ENCODE measurements at regions not wholly inside any gene's neighbourhood (a gene's known extent, or its start where the extent isn't known, plus 50 kb on each side); places are given as distances from the start of the nearest gene placed in this dataset.
"Not testable (repeated sequence)": the region's sequence is repeated elsewhere in the genome, so short reads cannot be mapped to it uniquely, and the experiment has no call there.

- Histone ChIP-seq H3K4me1 (ENCODE audit: insufficient read depth, low read length) (peaks cover 10% of the 10 kb centered on the region; the same call in 1 of the 2 replicates), H3K9me3 (ENCODE audit: insufficient read depth, low read depth, low read length) (no peaks in the 10 kb centered on the region), H3K27me3 (ENCODE audit: insufficient read depth, low read length) (no peaks in the 10 kb centered on the region), H3K4me3 (ENCODE audit: low read length) (no peak overlapping the region), H3K9ac (ENCODE audit: low read depth, low read length) (no peak overlapping the region), H3K36me3 (ENCODE audit: insufficient read depth, low read length) (no peaks in the 10 kb centered on the region), H3K27ac (ENCODE audit: low read depth, low read length) (no peak overlapping the region)
- WGBS = 97% methylated on average over 3 of the region's 3 CpGs
These were observed 78.5 kb upstream of the ADAMTS5 start for GRCh38 chr21:27045281-27045985.

- Histone ChIP-seq H3K9ac (ENCODE audit: low read depth, low read length) (no peak overlapping the region), H3K9me3 (ENCODE audit: insufficient read depth, low read depth, low read length) (no peaks in the 10 kb centered on the region), H3K4me3 (ENCODE audit: low read length) (no peak overlapping the region), H3K36me3 (ENCODE audit: insufficient read depth, low read length) (no peaks in the 10 kb centered on the region), H3K27me3 (ENCODE audit: insufficient read depth, low read length) (no peaks in the 10 kb centered on the region), H3K27ac (ENCODE audit: low read depth, low read length) (no peak overlapping the region), H3K4me1 (ENCODE audit: insufficient read depth, low read length) (peaks cover 10% of the 10 kb centered on the region; the same call in 1 of the 2 replicates)
- no CpG with 5 or more reads among the region's 1 CpG for WGBS
These were observed 76.5 kb upstream of the ADAMTS5 start for GRCh38 chr21:27043377-27043776.

- H3K9ac ChIP-seq (ENCODE audit: low read depth, low read length) = no peak overlapping the region
- 91% methylated on average over 2 of the region's 2 CpGs for WGBS
- H3K4me3 ChIP-seq (ENCODE audit: low read length) = no peak overlapping the region
- H3K27ac ChIP-seq (ENCODE audit: low read depth, low read length) = no peak overlapping the region
- H3K36me3 ChIP-seq (ENCODE audit: insufficient read depth, low read length) = no peaks in the 10 kb centered on the region
- no peaks in the 10 kb centered on the region for H3K9me3 ChIP-seq (ENCODE audit: insufficient read depth, low read depth, low read length)
- no peaks in the 10 kb centered on the region for H3K27me3 ChIP-seq (ENCODE audit: insufficient read depth, low read length)
- peaks cover 7% of the 10 kb centered on the region; the same call in 1 of the 2 replicates for H3K4me1 ChIP-seq (ENCODE audit: insufficient read depth, low read length)
These were observed 74.0 kb upstream of the ADAMTS5 start for GRCh38 chr21:27040738-27041469.

- 94% methylated on average over 3 of the region's 3 CpGs for WGBS
- H3K4me1 ChIP-seq (ENCODE audit: insufficient read depth, low read length) = peaks cover 7% of the 10 kb centered on the region; the same call in 1 of the 2 replicates
- no peak overlapping the region for H3K4me3 ChIP-seq (ENCODE audit: low read length)
- H3K27ac ChIP-seq (ENCODE audit: low read depth, low read length) = no peak overlapping the region
- H3K36me3 ChIP-seq (ENCODE audit: insufficient read depth, low read length) = no peaks in the 10 kb centered on the region
- no peaks in the 10 kb centered on the region for H3K9me3 ChIP-seq (ENCODE audit: insufficient read depth, low read depth, low read length)
- no peaks in the 10 kb centered on the region for H3K27me3 ChIP-seq (ENCODE audit: insufficient read depth, low read length)
- H3K9ac ChIP-seq (ENCODE audit: low read depth, low read length) = no peak overlapping the region
These were observed 69.9 kb upstream of the ADAMTS5 start for GRCh38 chr21:27036736-27037301.

GRCh38 chr21:27035791-27036190 lies 68.9 kb upstream of the ADAMTS5 start:
- Histone ChIP-seq H3K4me1 (ENCODE audit: insufficient read depth, low read length) (peaks cover 7% of the 10 kb centered on the region; the same call in 1 of the 2 replicates), H3K9ac (ENCODE audit: low read depth, low read length) (no peak overlapping the region), H3K27ac (ENCODE audit: low read depth, low read length) (no peak overlapping the region), H3K4me3 (ENCODE audit: low read length) (no peak overlapping the region), H3K36me3 (ENCODE audit: insufficient read depth, low read length) (no peaks in the 10 kb centered on the region), H3K9me3 (ENCODE audit: insufficient read depth, low read depth, low read length) (no peaks in the 10 kb centered on the region), H3K27me3 (ENCODE audit: insufficient read depth, low read length) (no peaks in the 10 kb centered on the region)
- WGBS = 97% methylated on average over 3 of the region's 4 CpGs

GRCh38 chr21:27034796-27035195 lies 67.9 kb upstream of the ADAMTS5 start:
- Histone ChIP-seq H3K4me3 (ENCODE audit: low read length) (no peak overlapping the region), H3K4me1 (ENCODE audit: insufficient read depth, low read length) (peaks cover 4% of the 10 kb centered on the region; the same call in 1 of the 2 replicates), H3K36me3 (ENCODE audit: insufficient read depth, low read length) (no peaks in the 10 kb centered on the region), H3K27ac (ENCODE audit: low read depth, low read length) (no peak overlapping the region), H3K9me3 (ENCODE audit: insufficient read depth, low read depth, low read length) (no peaks in the 10 kb centered on the region), H3K9ac (ENCODE audit: low read depth, low read length) (no peak overlapping the region), H3K27me3 (ENCODE audit: insufficient read depth, low read length) (no peaks in the 10 kb centered on the region)
- 88% methylated on average over 1 of the region's 1 CpG for WGBS

- Histone ChIP-seq H3K9me3 (ENCODE audit: insufficient read depth, low read depth, low read length) (no peaks in the 10 kb centered on the region), H3K27ac (ENCODE audit: low read depth, low read length) (no peak overlapping the region), H3K27me3 (ENCODE audit: insufficient read depth, low read length) (no peaks in the 10 kb centered on the region), H3K4me3 (ENCODE audit: low read length) (no peak overlapping the region), H3K4me1 (ENCODE audit: insufficient read depth, low read length) (peaks cover 4% of the 10 kb centered on the region; the same call in 1 of the 2 replicates), H3K36me3 (ENCODE audit: insufficient read depth, low read length) (no peaks in the 10 kb centered on the region), H3K9ac (ENCODE audit: low read depth, low read length) (no peak overlapping the region)
- WGBS = 64% methylated on average over 3 of the region's 3 CpGs
These were observed 66.6 kb upstream of the ADAMTS5 start for GRCh38 chr21:27033471-27033870.

GRCh38 chr21:27026501-27026900 lies 59.6 kb upstream of the ADAMTS5 start:
- H3K27ac ChIP-seq (ENCODE audit: low read depth, low read length) = peak overlapping the region; percentile 76; the same call in 1 of the 2 replicates
- peak overlapping the region; percentile 45; the same call in 1 of the 2 replicates for H3K9ac ChIP-seq (ENCODE audit: low read depth, low read length)
- no peaks in the 10 kb centered on the region for H3K36me3 ChIP-seq (ENCODE audit: insufficient read depth, low read length)
- H3K9me3 ChIP-seq (ENCODE audit: insufficient read depth, low read depth, low read length) = no peaks in the 10 kb centered on the region
- H3K4me3 ChIP-seq (ENCODE audit: low read length) = peak overlapping the region; percentile 9; the same call in 1 of the 2 replicates
- H3K27me3 ChIP-seq (ENCODE audit: insufficient read depth, low read length) = no peaks in the 10 kb centered on the region
- WGBS = 25% methylated on average over 1 of the region's 1 CpG
- H3K4me1 ChIP-seq (ENCODE audit: insufficient read depth, low read length) = peaks cover 34% of the 10 kb centered on the region

GRCh38 chr21:27025708-27026107 lies 58.8 kb upstream of the ADAMTS5 start:
- not testable (repeated sequence) for H3K9ac ChIP-seq (ENCODE audit: low read depth, low read length); H3K36me3 ChIP-seq (ENCODE audit: insufficient read depth, low read length); H3K27me3 ChIP-seq (ENCODE audit: insufficient read depth, low read length); H3K9me3 ChIP-seq (ENCODE audit: insufficient read depth, low read depth, low read length)
- H3K4me1 ChIP-seq (ENCODE audit: insufficient read depth, low read length) = peaks cover 34% of the 10 kb centered on the region
- H3K27ac ChIP-seq (ENCODE audit: low read depth, low read length) = peak overlapping the region; percentile 76; the same call in 1 of the 2 replicates
- 8% methylated on average over 4 of the region's 10 CpGs for WGBS
- peak overlapping the region; percentile 9; the same call in 1 of the 2 replicates for H3K4me3 ChIP-seq (ENCODE audit: low read length)

- no peak overlapping the region for H3K9ac ChIP-seq (ENCODE audit: low read depth, low read length)
- H3K4me1 ChIP-seq (ENCODE audit: insufficient read depth, low read length) = peaks cover 34% of the 10 kb centered on the region
- no peaks in the 10 kb centered on the region for H3K9me3 ChIP-seq (ENCODE audit: insufficient read depth, low read depth, low read length)
- no peaks in the 10 kb centered on the region for H3K27me3 ChIP-seq (ENCODE audit: insufficient read depth, low read length)
- H3K4me3 ChIP-seq (ENCODE audit: low read length) = no peak overlapping the region
- H3K36me3 ChIP-seq (ENCODE audit: insufficient read depth, low read length) = no peaks in the 10 kb centered on the region
- WGBS = 89% methylated on average over 1 of the region's 1 CpG
- peak overlapping the region; percentile 25; the same call in 1 of the 2 replicates for H3K27ac ChIP-seq (ENCODE audit: low read depth, low read length)
These were observed 58.1 kb upstream of the ADAMTS5 start for GRCh38 chr21:27024971-27025370.

- H3K36me3 ChIP-seq (ENCODE audit: insufficient read depth, low read length) = no peaks in the 10 kb centered on the region
- no peak overlapping the region for H3K9ac ChIP-seq (ENCODE audit: low read depth, low read length)
- H3K27me3 ChIP-seq (ENCODE audit: insufficient read depth, low read length) = no peaks in the 10 kb centered on the region
- no peak overlapping the region for H3K4me3 ChIP-seq (ENCODE audit: low read length)
- no peak overlapping the region for H3K27ac ChIP-seq (ENCODE audit: low read depth, low read length)
- WGBS = no CpG with 5 or more reads among the region's 1 CpG
- H3K4me1 ChIP-seq (ENCODE audit: insufficient read depth, low read length) = peaks cover 34% of the 10 kb centered on the region
- no peaks in the 10 kb centered on the region for H3K9me3 ChIP-seq (ENCODE audit: insufficient read depth, low read depth, low read length)
These were observed 57.4 kb upstream of the ADAMTS5 start for GRCh38 chr21:27024301-27024700.
